ENCODE measurements at regions not wholly inside any gene's neighbourhood (a gene's known extent, or its start where the extent isn't known, plus 50 kb on each side); places are given as distances from the start of the nearest gene placed in this dataset.
"Not testable (repeated sequence)": the region's sequence is repeated elsewhere in the genome, so short reads cannot be mapped to it uniquely, and the experiment has no call there.

DNA sequence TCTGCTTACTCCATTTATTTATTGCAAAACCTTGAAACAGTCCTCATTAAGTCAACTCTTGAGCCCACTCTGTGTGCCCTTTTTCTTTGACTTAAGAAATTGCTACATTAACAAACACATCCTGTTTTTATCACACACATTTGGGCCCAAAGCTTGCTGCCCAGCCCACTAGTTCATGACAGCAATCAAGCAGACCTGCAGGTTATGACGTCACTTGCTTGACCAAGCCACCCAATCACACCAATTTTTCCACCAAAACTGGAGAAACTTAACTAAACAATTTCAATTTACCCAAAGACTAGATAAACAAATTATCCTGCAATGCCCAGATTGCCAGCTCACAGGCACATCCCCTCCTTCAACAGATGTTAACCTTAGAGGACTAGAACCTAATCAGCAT is 120.7 kb downstream of the ZNF429 start:
- H3K4me3 ChIP-seq, result no peak overlapping the region
- no peaks in the 10 kb centered on the region for H3K4me1 ChIP-seq
- H3K9me3 ChIP-seq, result peaks cover 0 to 49% (median 0%) of the 10 kb centered on the region in 8 donors
- WGBS, 5 donors, result 0 to 79% (median 38%) methylated on average over 1 of the region's 1 CpG
- TF ChIP-seq, protein P1, sequence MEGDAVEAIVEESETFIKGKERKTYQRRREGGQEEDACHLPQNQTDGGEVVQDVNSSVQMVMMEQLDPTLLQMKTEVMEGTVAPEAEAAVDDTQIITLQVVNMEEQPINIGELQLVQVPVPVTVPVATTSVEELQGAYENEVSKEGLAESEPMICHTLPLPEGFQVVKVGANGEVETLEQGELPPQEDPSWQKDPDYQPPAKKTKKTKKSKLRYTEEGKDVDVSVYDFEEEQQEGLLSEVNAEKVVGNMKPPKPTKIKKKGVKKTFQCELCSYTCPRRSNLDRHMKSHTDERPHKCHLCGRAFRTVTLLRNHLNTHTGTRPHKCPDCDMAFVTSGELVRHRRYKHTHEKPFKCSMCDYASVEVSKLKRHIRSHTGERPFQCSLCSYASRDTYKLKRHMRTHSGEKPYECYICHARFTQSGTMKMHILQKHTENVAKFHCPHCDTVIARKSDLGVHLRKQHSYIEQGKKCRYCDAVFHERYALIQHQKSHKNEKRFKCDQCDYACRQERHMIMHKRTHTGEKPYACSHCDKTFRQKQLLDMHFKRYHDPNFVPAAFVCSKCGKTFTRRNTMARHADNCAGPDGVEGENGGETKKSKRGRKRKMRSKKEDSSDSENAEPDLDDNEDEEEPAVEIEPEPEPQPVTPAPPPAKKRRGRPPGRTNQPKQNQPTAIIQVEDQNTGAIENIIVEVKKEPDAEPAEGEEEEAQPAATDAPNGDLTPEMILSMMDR (IDR thresholded peaks at IDR 0.05 in 8 of 11, conservative IDR thresholded peaks at IDR 0.05 in 3 of 11), result no peak
- TF ChIP-seq POLR2AphosphoS5 (IDR thresholded peaks at IDR 0.05) (no peak), POLR2A (IDR thresholded peaks at IDR 0.05) (no peak)
- H3K27me3 ChIP-seq (replicated peaks in 1 of 7), result no peaks in the 10 kb centered on the region
- no peak for DNase-seq
- H3K27ac ChIP-seq, result no peak overlapping the region
- H3K36me3 ChIP-seq, result no peaks in the 10 kb centered on the region
- intact Hi-C loops (cut with DNase I; ENCODE audit: low total_unique reads), result no loop called here

- intact Hi-C loops (cut with DNase I; ENCODE audit: low total_unique reads), result no loop called here
- Histone ChIP-seq H3K27me3 (replicated peaks in 1 of 7) (no peaks in the 10 kb centered on the region), H3K9me3 (peaks cover 0 to 51% (median 0%) of the 10 kb centered on the region in 8 donors), H3K36me3 (no peaks in the 10 kb centered on the region), H3K27ac (no peak overlapping the region), H3K4me1 (no peaks in the 10 kb centered on the region), H3K4me3 (no peak overlapping the region)
- TF ChIP-seq POLR2AphosphoS5 (IDR thresholded peaks at IDR 0.05), result no peak
- TF ChIP-seq, protein P1 (IDR thresholded peaks at IDR 0.05 in 8 of 11, conservative IDR thresholded peaks at IDR 0.05 in 3 of 11), result no peak
- TF ChIP-seq POLR2A (IDR thresholded peaks at IDR 0.05), result no peak
- WGBS, 5 donors, result 59 to 93% (median 77%) methylated on average over 6 of the region's 6 CpGs
- no peak for DNase-seq
Measured at GRCh38 chr19:21622920-21623319, 117.5 kb downstream of the ZNF429 start.

DNA sequence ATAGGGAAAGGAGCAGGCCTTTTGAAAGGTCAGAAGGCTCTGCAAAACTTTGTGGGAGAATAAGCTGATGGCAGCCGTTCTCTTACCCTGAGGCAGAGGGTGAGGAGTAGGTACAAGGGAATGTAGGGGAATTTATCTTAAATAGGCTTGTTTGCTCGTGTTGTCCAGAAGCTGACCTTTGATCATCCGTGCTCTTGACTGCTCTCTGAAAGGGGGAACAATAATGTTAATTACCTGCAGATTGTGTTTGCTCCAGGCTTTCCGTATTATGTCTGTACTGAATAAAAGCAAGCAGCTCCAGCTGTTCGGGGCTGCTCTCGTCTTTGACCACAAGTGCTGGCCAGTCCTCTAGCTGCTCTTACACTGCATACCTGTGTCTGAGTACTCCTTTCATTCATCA is 116.3 kb downstream of the ZNF429 start:
- Histone ChIP-seq H3K4me1 (no peaks in the 10 kb centered on the region), H3K4me3 (no peak overlapping the region), H3K9me3 (peaks cover 0 to 52% (median 0%) of the 10 kb centered on the region in 8 donors), H3K36me3 (no peaks in the 10 kb centered on the region), H3K27ac (no peak overlapping the region), H3K27me3 (replicated peaks in 1 of 7) (no peaks in the 10 kb centered on the region)
- intact Hi-C loops (cut with DNase I; ENCODE audit: low total_unique reads), result no loop called here
- no peak for TF ChIP-seq POLR2A (IDR thresholded peaks at IDR 0.05)
- TF ChIP-seq, protein P1 (IDR thresholded peaks at IDR 0.05 in 8 of 11, conservative IDR thresholded peaks at IDR 0.05 in 3 of 11), result no peak
- no peak for TF ChIP-seq POLR2AphosphoS5 (IDR thresholded peaks at IDR 0.05)
- WGBS, 5 donors, result 77 to 88% (median 83%) methylated on average over 6 of the region's 6 CpGs
- DNase-seq, result no peak

DNA sequence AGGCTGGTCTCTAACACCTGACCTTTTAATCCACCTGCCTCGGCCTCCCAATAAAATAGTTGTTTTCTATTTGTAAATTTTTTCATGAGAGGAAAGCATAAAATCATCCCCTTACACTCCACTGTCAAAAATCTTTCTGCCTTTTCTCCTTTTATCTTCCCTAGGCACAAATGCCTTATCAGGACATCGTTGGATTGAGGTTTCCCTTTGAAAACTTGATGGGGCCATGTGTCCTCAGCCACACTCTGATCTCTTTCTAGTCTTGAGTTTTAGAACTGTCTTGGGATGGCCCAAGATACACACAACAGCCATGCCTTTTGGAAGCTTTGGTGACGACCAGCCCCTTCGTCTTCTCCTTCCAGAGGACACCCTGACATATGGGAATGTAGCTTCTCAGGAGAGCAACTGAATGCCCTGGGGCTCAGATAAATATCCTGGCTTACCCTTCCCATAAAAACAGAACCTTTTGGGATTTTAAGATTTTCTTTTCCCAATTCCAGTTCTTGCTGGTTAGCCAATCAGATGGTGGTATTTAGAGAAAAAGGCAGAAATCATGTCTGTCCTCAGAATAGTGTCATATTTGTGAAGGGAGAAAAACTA is 112.4 kb downstream of the ZNF429 start:
- Histone ChIP-seq H3K4me3 (no peak overlapping the region), H3K9me3 (peaks cover 0 to 60% (median 0%) of the 10 kb centered on the region in 8 donors), H3K36me3 (no peaks in the 10 kb centered on the region), H3K4me1 (no peaks in the 10 kb centered on the region), H3K27ac (no peak overlapping the region), H3K27me3 (replicated peaks in 1 of 7) (no peaks in the 10 kb centered on the region)
- intact Hi-C loops (cut with DNase I; ENCODE audit: low total_unique reads), result no loop called here
- 53 to 75% (median 56%) methylated on average over 3 to 4 of the region's 4 CpGs for WGBS, 5 donors
- no peak for DNase-seq
- TF ChIP-seq, protein P1 (IDR thresholded peaks at IDR 0.05 in 8 of 11, conservative IDR thresholded peaks at IDR 0.05 in 3 of 11), result no peak
- TF ChIP-seq POLR2AphosphoS5 (IDR thresholded peaks at IDR 0.05) (no peak), POLR2A (IDR thresholded peaks at IDR 0.05) (no peak)

DNA sequence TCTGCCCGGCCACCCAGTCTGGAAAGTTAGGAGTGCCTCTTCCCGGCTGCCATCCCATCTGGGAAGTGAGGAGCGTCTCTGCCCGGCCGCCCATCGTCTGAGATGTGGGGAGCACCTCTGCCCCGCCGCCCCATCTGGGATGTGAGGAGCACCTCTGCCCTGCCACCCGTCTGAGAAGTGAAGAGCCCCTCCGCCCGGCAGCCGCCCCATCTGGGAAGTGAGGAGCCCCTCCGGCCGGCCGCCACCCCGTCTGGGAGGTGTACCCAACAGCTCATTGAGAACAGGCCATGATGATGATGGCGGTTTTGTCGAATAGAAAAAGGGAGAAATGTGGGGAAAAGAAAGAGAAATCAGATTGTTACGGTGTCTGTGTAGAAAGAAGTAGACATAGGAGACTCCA is 109.4 kb downstream of the ZNF429 start:
- H3K27me3 ChIP-seq (replicated peaks in 1 of 7); H3K36me3 ChIP-seq; H3K4me3 ChIP-seq; H3K4me1 ChIP-seq; DNase-seq; intact Hi-C loops (cut with DNase I; ENCODE audit: low total_unique reads); H3K27ac ChIP-seq: not testable (repeated sequence)
- WGBS, 5 donors, result 89 to 97% (median 94%) methylated on average over 11 to 19 of the region's 19 CpGs
- H3K9me3 ChIP-seq, result peaks cover 0 to 45% (median 0%) of the 10 kb centered on the region in 8 donors

DNA sequence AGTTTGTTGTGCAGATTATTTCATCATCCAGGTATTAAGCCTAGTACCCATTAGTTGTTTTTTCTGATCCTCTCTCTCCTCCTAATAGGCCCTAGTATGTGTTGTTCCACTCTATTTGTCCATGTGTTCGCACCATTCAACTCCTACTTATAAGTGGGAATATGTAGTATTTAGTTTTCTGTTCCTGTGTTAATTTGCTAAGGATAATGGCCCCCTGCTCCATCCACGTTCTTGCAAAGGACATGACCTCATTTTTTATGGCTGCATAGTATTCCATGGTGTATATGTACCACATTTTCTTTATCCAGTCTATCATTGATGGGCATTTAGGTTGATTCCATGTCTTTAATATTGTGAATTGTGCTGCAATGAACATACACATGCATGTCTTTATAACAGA is 107.8 kb downstream of the ZNF429 start:
- H3K36me3 ChIP-seq; H3K4me1 ChIP-seq; H3K27ac ChIP-seq; DNase-seq; intact Hi-C loops (cut with DNase I; ENCODE audit: low total_unique reads); H3K4me3 ChIP-seq; H3K27me3 ChIP-seq (replicated peaks in 1 of 7): not testable (repeated sequence)
- 31 to 83% (median 78%) methylated on average over 2 of the region's 2 CpGs for WGBS, 5 donors
- peaks cover 0 to 37% (median 0%) of the 10 kb centered on the region in 8 donors for H3K9me3 ChIP-seq

All from spleen (tissue), 11 donors.